ENCODE measurements at regions not wholly inside any gene's neighbourhood (a gene's known extent, or its start where the extent isn't known, plus 50 kb on each side); places are given as distances from the start of the nearest gene placed in this dataset.

DNA sequence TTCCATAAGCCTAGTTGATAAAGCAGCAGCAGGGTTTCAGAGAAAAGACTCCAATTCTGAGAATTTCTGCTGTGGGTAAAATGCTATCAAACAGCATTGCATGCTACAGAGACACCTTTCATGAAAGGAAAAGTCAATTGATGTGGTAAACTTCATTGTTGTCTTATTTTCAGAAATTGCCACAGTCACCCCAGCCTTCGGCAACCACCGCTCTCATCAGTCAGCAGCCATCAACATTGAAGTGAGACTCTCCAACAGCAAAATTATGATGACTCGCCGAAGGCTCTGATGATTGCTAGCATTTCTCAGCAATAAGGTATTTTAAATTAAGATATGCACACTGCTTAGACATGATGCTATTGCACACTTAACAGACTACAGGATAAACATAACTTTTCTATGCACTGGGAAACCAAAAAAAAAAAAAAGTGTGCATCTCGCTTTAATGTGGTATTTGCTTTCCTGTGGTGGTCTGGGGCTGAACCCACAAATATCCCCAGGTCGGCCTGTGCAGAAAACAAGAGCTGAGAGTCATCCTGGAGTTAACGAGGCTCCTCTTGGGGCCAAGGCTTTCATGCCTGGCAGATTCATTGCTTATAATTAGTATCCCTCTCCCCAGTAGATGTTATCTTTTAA lies 192.1 kb downstream of the CTTN start:
- TF ChIP-seq, protein P1, sequence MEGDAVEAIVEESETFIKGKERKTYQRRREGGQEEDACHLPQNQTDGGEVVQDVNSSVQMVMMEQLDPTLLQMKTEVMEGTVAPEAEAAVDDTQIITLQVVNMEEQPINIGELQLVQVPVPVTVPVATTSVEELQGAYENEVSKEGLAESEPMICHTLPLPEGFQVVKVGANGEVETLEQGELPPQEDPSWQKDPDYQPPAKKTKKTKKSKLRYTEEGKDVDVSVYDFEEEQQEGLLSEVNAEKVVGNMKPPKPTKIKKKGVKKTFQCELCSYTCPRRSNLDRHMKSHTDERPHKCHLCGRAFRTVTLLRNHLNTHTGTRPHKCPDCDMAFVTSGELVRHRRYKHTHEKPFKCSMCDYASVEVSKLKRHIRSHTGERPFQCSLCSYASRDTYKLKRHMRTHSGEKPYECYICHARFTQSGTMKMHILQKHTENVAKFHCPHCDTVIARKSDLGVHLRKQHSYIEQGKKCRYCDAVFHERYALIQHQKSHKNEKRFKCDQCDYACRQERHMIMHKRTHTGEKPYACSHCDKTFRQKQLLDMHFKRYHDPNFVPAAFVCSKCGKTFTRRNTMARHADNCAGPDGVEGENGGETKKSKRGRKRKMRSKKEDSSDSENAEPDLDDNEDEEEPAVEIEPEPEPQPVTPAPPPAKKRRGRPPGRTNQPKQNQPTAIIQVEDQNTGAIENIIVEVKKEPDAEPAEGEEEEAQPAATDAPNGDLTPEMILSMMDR (IDR thresholded peaks at IDR 0.05): no peak
- no peak for TF ChIP-seq POLR2A (IDR thresholded peaks at IDR 0.05)
